ENCODE measurements at regions not wholly inside any gene's neighbourhood (a gene's known extent, or its start where the extent isn't known, plus 50 kb on each side); places are given as distances from the start of the nearest gene placed in this dataset.

GRCh38 chr10:3535001-3535400 is 250.0 kb downstream of the KLF6 start:
- TF ChIP-seq CTCF (IDR thresholded peaks at IDR 0.05) (no peak), POLR2A (IDR thresholded peaks at IDR 0.05) (no peak)
